K562 (cell line): ENCODE measurements at regions not wholly inside any gene's neighbourhood (a gene's known extent, or its start where the extent isn't known, plus 50 kb on each side); places are given as distances from the start of the nearest gene placed in this dataset.

ENCODE experiments used
- ATAC-seq: fragments of 200-7000 bp; cut with Tn5 transposase; 3 replicates; pipeline ENCODE4 v1.9.1; 2020; ENCODE audit warnings: moderate library complexity
- BruUV-seq: library from RNA; stranded (reverse); fragments of 400-500 nt; replicated peaks from 2 replicates; lab custom pipeline; 2021; lab: Mats Ljungman, UMichigan
- CTCF ChIA-PET: fragments of 300-600 bp; formaldehyde crosslinking; extraction: SDS; loops from one replicate; lab custom pipeline; 2021; ENCODE audit warnings: low intra/inter-chr PET ratio; lab: Yijun Ruan, JAX
- POLR2A ChIA-PET: fragments of 300-600, 350-650 bp; sonication (Branson Sonifier 250); formaldehyde crosslinking; extraction: SDS; loops from one replicate; lab custom pipeline; 2021; ENCODE audit warnings: antibody characterized with exemption, inconsistent platforms; lab: Yijun Ruan, JAX
- DNase-seq, 4 experiments: peaks; one replicate each; pipeline versions ENCODE4 v3.0.0 to v3.0.0-alpha.2; 2011 to 2018; ENCODE audit warnings: low spot score in 3 of 4, mixed read lengths in 3 of 4; ENCODE audit errors: extremely low read depth in 1 of 4
- FAIRE-seq: peaks from 2 replicates; lab custom pipeline; 2011; peaks lifted over from hg19 to GRCh38; lab: Jason Lieb, UNC
- H2AFZ ChIP-seq: 2 replicates; pipeline ENCODE4 v1.6.0; 2011; ENCODE audit warnings: low read depth, low read length, control low read depth, inconsistent platforms
- H3K27ac ChIP-seq: fragments of 200-600 bp; 3 replicates; pipeline ENCODE4 v1.8.0; 2011; ENCODE audit warnings: low read depth, mild to moderate bottlenecking, control low read depth, inconsistent platforms, low read length, moderate library complexity, mixed read lengths; ENCODE audit errors: extremely low read depth
- H3K27me3 ChIP-seq, 2 experiments: fragments of 300-600 bp in 1 of 2; 2 replicates in 1 of 2; 3 replicates in 1 of 2; pipeline versions ENCODE4 v1.6.0 to v1.8.0; 2011; ENCODE audit warnings: inconsistent platforms in 2 of 2, low read length in 2 of 2, mild to moderate bottlenecking in 1 of 2, mixed read lengths in 1 of 2, moderate library complexity in 1 of 2; ENCODE audit not compliant: control insufficient read depth in 2 of 2, insufficient read depth in 2 of 2
- H3K36me3 ChIP-seq: fragments of 300-600 bp; 3 replicates; pipeline ENCODE4 v1.8.0; 2011; ENCODE audit warnings: mild to moderate bottlenecking, low read length, inconsistent platforms; ENCODE audit not compliant: control insufficient read depth, insufficient read depth
- H3K4me1 ChIP-seq, 2 experiments: fragments of 200-600 bp in 1 of 2; replicated peaks in 1 of 2; 2 replicates in 1 of 2; 3 replicates in 1 of 2; pipeline versions ENCODE4 v1.5.1 to v1.8.0; 2011; ENCODE audit warnings: inconsistent platforms in 2 of 2, low read length in 2 of 2, mild to moderate bottlenecking in 1 of 2, mixed read lengths in 1 of 2, moderate library complexity in 1 of 2; ENCODE audit not compliant: control insufficient read depth in 2 of 2, insufficient read depth in 2 of 2
- H3K4me2 ChIP-seq: 2 replicates; pipeline ENCODE4 v1.6.1; 2011; ENCODE audit warnings: low read length, control low read depth, inconsistent platforms, mixed read lengths; ENCODE audit not compliant: insufficient read depth
- H3K4me3 ChIP-seq: fragments of 200-600 bp; sonication (generic), shearing (Covaris generic); 2 replicates; pipeline ENCODE4 v1.5.1; 2016; ENCODE audit warnings: control low read depth, inconsistent platforms
- H3K79me2 ChIP-seq: fragments of 200-600 bp; 3 replicates; pipeline ENCODE4 v1.8.0; 2011; ENCODE audit warnings: low read length, inconsistent platforms; ENCODE audit not compliant: control insufficient read depth, insufficient read depth
- H3K9ac ChIP-seq, 2 experiments: 2 replicates each; pipeline versions ENCODE4 v1.6.0 to v1.6.1; 2011; ENCODE audit warnings: low read depth in 2 of 2, low read length in 2 of 2, control low read depth in 1 of 2, inconsistent platforms in 1 of 2, mild to moderate bottlenecking in 1 of 2, mixed read lengths in 1 of 2; ENCODE audit not compliant: insufficient read depth in 1 of 2
- H3K9me1 ChIP-seq: one replicate; pipeline ENCODE4 v1.6.0; 2011; ENCODE audit warnings: inconsistent platforms, mild to moderate bottlenecking, low read length, moderate library complexity; ENCODE audit not compliant: control insufficient read depth, insufficient read depth
- H3K9me3 ChIP-seq: replicated peaks from 2 replicates; pipeline ENCODE4 v1.5.1; 2011; ENCODE audit warnings: low read depth, low read length, inconsistent platforms; ENCODE audit not compliant: control insufficient read depth, insufficient read depth
- H4K20me1 ChIP-seq: replicated peaks from 2 replicates; pipeline ENCODE4 v1.6.1; 2011; ENCODE audit warnings: low read length, inconsistent platforms, mixed read lengths; ENCODE audit not compliant: control insufficient read depth, insufficient read depth
- ASH1L ChIP-seq: fragments of 450-650 bp; IDR thresholded peaks from 2 replicates; pipeline ENCODE4 v1.6.1; 2018; ENCODE audit warnings: borderline replicate concordance, mild to moderate bottlenecking, low read depth; ENCODE audit not compliant: partially characterized antibody
- ETV6 ChIP-seq, 3 experiments: fragments of 150-350 bp in 1 of 3; sonication (generic) in 1 of 3; formaldehyde crosslinking in 1 of 3; IDR thresholded peaks; 2 replicates each; pipeline versions ENCODE4 v1.6.1 to v1.8.0; 2014 to 2022; ENCODE audit warnings: borderline replicate concordance in 2 of 3, low read depth in 2 of 3, antibody characterized with exemption in 1 of 3, low read length in 1 of 3, mild to moderate bottlenecking in 1 of 3, missing genetic modification reagents in 1 of 3
- FOXP4 ChIP-seq: sonication (generic); formaldehyde crosslinking; IDR thresholded peaks from 2 replicates; pipeline ENCODE4 v1.8.0; 2022; ENCODE audit warnings: mild to moderate bottlenecking, missing genetic modification reagents, borderline replicate concordance
- IRF9 ChIP-seq: fragments of 450-650 bp; IDR thresholded peaks from 2 replicates; pipeline ENCODE4 v1.6.1; 2016; ENCODE audit warnings: missing biosample characterization, missing genetic modification characterization
- LCOR ChIP-seq: sonication (generic); formaldehyde crosslinking; IDR thresholded peaks from 2 replicates; pipeline ENCODE4 v1.8.0; 2022; ENCODE audit warnings: mild to moderate bottlenecking, missing genetic modification reagents
- MEIS2 ChIP-seq: fragments of 450-650 bp; IDR thresholded peaks from 2 replicates; pipeline ENCODE4 v1.6.1; 2014; ENCODE audit warnings: mild to moderate bottlenecking; ENCODE audit not compliant: partially characterized antibody
- MYNN ChIP-seq, 2 experiments: sonication (generic); formaldehyde crosslinking in 1 of 2; IDR thresholded peaks; 2 replicates each; pipeline versions ENCODE4 v1.5.0 to v1.6.1; 2016 to 2020; ENCODE audit warnings: antibody characterized with exemption in 1 of 2, missing genetic modification reagents in 1 of 2
- NCOA4 ChIP-seq: fragments of 450-650 bp; IDR thresholded peaks from 2 replicates; pipeline ENCODE4 v1.6.1; 2018; ENCODE audit warnings: mild to moderate bottlenecking; ENCODE audit not compliant: partially characterized antibody
- NR0B1 ChIP-seq: fragments of 450-650 bp; IDR thresholded peaks from one replicate; pipeline ENCODE4 v1.6.1; 2018; ENCODE audit warnings: mild to moderate bottlenecking, moderate library complexity; ENCODE audit not compliant: partially characterized antibody
- NUFIP1 ChIP-seq: fragments of 450-650 bp; IDR thresholded peaks from 2 replicates; pipeline ENCODE4 v1.6.1; 2018; ENCODE audit not compliant: partially characterized antibody
- TFAP4 ChIP-seq: sonication (generic); formaldehyde crosslinking; IDR thresholded peaks from 2 replicates; pipeline ENCODE4 v1.8.0; 2022; ENCODE audit warnings: missing genetic modification reagents, mild to moderate bottlenecking, moderate library complexity, borderline replicate concordance
- ZC3H8 ChIP-seq: fragments of 450-650 bp; IDR thresholded peaks from 2 replicates; pipeline ENCODE4 v1.6.1; 2017
- ZKSCAN3 ChIP-seq: fragments of 250-450 bp; sonication (Bioruptor Pico); IDR thresholded peaks from 2 replicates; pipeline ENCODE4 v1.4.0; 2020
- WGBS: fragments of 100-300 bp; shearing (Covaris generic); methylation state at CpG from one replicate; pipeline ENCODE4 v1.1.6; 2016; ENCODE audit warnings: low coverage, mixed read lengths; ENCODE audit not compliant: insufficient coverage; ENCODE audit errors: missing lambda C conversion rate; 5-methylcytosine and 5-hydroxymethylcytosine counted together
- in situ Hi-C: fragments of 300-500 bp; cut with MboI; formaldehyde crosslinking; loops from 4 replicates; pipeline ENCODE4 v1.15.0; 2018; ENCODE audit warnings: inconsistent platforms, mixed read lengths
- intact Hi-C: fragments of 100-400 bp; cut with micrococcal nuclease; formaldehyde crosslinking; loops from 2 replicates; pipeline ENCODE4 v1.14.2; 2022

- intact Hi-C loops: no loop called here
- H3K9ac ChIP-seq: no peak overlapping the region
- no peak overlapping the region for H2AFZ ChIP-seq
- BruUV-seq: no TSS peak
- H3K27me3 ChIP-seq: no peaks in the 10 kb centered on the region
- in situ Hi-C loops: no loop called here
- no peaks in the 10 kb centered on the region for H3K9me3 ChIP-seq
- no peak for TF ChIP-seq ZKSCAN3 (CRISPR knock-in tag)
- TF ChIP-seq NR0B1: no peak
- TF ChIP-seq MEIS2: no peak
- TF ChIP-seq LCOR (CRISPR knock-in tag): no peak
- TF ChIP-seq ETV6 (IDR thresholded peaks at IDR 0.05; ENCODE audit: borderline replicate concordance in 1 of 2, low read depth in 2 of 2, low read length in 1 of 2): no peak
- no peak for TF ChIP-seq ETV6 (CRISPR knock-in tag; IDR thresholded peaks at IDR 0.05; ENCODE audit: borderline replicate concordance)
- TF ChIP-seq ASH1L: no peak
- no peak for TF ChIP-seq MYNN (IDR thresholded peaks at IDR 0.05)
- TF ChIP-seq MYNN (CRISPR knock-in tag; IDR thresholded peaks at IDR 0.05): no peak
- no peak for TF ChIP-seq NUFIP1
- TF ChIP-seq NCOA4: no peak
- no peak for TF ChIP-seq ZC3H8
- no peak for TF ChIP-seq TFAP4 (CRISPR knock-in tag)
- no peak for TF ChIP-seq FOXP4
- no peak for TF ChIP-seq IRF9
- no peak overlapping the region for H3K4me2 ChIP-seq
- no peak for DNase-seq
- H3K36me3 ChIP-seq: no peaks in the 10 kb centered on the region
- H3K27ac ChIP-seq: no peak overlapping the region
- CTCF ChIA-PET: no interaction called here
- H3K4me3 ChIP-seq: no peak overlapping the region
- H3K79me2 ChIP-seq: no peaks in the 10 kb centered on the region
- H3K4me1 ChIP-seq: no peaks in the 10 kb centered on the region
- WGBS: 6% methylated on average over 2 of the region's 2 CpGs
- ATAC-seq: no peak
- H4K20me1 ChIP-seq: no peaks in the 10 kb centered on the region
- no peak for FAIRE-seq
- POLR2A ChIA-PET: interaction anchor here (0.5 kb wide), 1 partner anchor 693 kb away, joined by 5 read pairs; no protein-coding TSS in a partner anchor
- H3K9me1 ChIP-seq: no peaks in the 10 kb centered on the region
These were observed 254.6 kb upstream of the LRRC4C start for GRCh38 chr11:41714101-41714500.
